ENCODE measurements at regions not wholly inside any gene's neighbourhood (a gene's known extent, or its start where the extent isn't known, plus 50 kb on each side); places are given as distances from the start of the nearest gene placed in this dataset.
A peak's percentile ranks its signal among the peaks of the same experiment; 100 is the strongest.
"Not testable (repeated sequence)": the region's sequence is repeated elsewhere in the genome, so short reads cannot be mapped to it uniquely, and the experiment has no call there.

GRCh38 chr3:151675858-151676615, 57.7 kb upstream of the AADACL2 start:
- Histone ChIP-seq H4K20me1 (ENCODE audit: insufficient read depth, low read length) (no peaks in the 10 kb centered on the region), H3K79me2 (ENCODE audit: insufficient read depth, low read length) (no peaks in the 10 kb centered on the region), H3K27ac (ENCODE audit: low read length) (no peak overlapping the region), H3K36me3 (ENCODE audit: insufficient read depth, low read length) (no peaks in the 10 kb centered on the region), H3K4me1 (ENCODE audit: insufficient read depth, low read length) (no peaks in the 10 kb centered on the region), H2AFZ (ENCODE audit: low read depth, low read length) (0 out of 2 replicates have a peak overlapping the region, but pooled peaks have one; percentile 9), H3K9ac (ENCODE audit: low read depth, low read length) (no peak overlapping the region), H3K4me3 (ENCODE audit: low read depth in 1 of 2, low read length in 2 of 2) (no peak overlapping the region), H3K27me3 (ENCODE audit: insufficient read depth, low read length, poor library complexity) (no peaks in the 10 kb centered on the region), H3K4me2 (ENCODE audit: insufficient read depth, low read length) (no peak overlapping the region), H3K9me3 (ENCODE audit: insufficient read depth, low read length, severe bottlenecking) (no peaks in the 10 kb centered on the region)
- no peak for DNase-seq
- TF ChIP-seq EZH2 (IDR thresholded peaks at IDR 0.05; ENCODE audit: borderline replicate concordance, low read depth, low read length, severe bottlenecking): no peak
- TF ChIP-seq, protein P1, sequence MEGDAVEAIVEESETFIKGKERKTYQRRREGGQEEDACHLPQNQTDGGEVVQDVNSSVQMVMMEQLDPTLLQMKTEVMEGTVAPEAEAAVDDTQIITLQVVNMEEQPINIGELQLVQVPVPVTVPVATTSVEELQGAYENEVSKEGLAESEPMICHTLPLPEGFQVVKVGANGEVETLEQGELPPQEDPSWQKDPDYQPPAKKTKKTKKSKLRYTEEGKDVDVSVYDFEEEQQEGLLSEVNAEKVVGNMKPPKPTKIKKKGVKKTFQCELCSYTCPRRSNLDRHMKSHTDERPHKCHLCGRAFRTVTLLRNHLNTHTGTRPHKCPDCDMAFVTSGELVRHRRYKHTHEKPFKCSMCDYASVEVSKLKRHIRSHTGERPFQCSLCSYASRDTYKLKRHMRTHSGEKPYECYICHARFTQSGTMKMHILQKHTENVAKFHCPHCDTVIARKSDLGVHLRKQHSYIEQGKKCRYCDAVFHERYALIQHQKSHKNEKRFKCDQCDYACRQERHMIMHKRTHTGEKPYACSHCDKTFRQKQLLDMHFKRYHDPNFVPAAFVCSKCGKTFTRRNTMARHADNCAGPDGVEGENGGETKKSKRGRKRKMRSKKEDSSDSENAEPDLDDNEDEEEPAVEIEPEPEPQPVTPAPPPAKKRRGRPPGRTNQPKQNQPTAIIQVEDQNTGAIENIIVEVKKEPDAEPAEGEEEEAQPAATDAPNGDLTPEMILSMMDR (IDR thresholded peaks at IDR 0.05; ENCODE audit: borderline replicate concordance, extremely low read depth, low read length, poor library complexity, severe bottlenecking): no peak
- no peak for ATAC-seq (ENCODE audit: insufficient read depth, low read depth)

DNA sequence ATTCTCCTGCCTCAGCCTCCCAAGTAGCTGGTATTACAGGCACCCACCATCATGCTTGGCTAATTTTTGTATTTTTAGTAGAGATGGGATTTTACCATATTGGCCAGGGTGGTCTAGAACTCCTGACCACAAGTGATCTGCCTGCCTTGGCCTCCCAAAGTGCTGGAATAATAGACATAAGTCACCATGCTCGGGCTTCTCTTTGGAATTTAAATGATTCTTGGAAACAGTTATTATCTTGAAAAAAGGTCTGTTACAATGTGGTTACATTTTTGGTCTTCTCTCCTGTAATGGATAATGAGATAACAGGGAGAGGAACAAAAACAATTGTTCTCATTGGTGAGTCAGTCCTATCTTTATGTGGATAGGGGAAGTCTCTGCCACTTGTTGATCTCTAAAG, 59.8 kb upstream of the AADACL2 start:
- no peak overlapping the region for H3K4me3 ChIP-seq (ENCODE audit: low read depth in 1 of 2, low read length in 2 of 2)
- no peaks in the 10 kb centered on the region for H3K27me3 ChIP-seq (ENCODE audit: insufficient read depth, low read length, poor library complexity)
- H3K4me2 ChIP-seq (ENCODE audit: insufficient read depth, low read length): no peak overlapping the region
- H3K9me3 ChIP-seq (ENCODE audit: insufficient read depth, low read length, severe bottlenecking): no peaks in the 10 kb centered on the region
- no peaks in the 10 kb centered on the region for H4K20me1 ChIP-seq (ENCODE audit: insufficient read depth, low read length)
- no peak overlapping the region for H3K27ac ChIP-seq (ENCODE audit: low read length)
- no peaks in the 10 kb centered on the region for H3K4me1 ChIP-seq (ENCODE audit: insufficient read depth, low read length)
- H3K36me3 ChIP-seq (ENCODE audit: insufficient read depth, low read length): no peaks in the 10 kb centered on the region
- no peak overlapping the region for H2AFZ ChIP-seq (ENCODE audit: low read depth, low read length)
- DNase-seq (no peak), ATAC-seq (ENCODE audit: insufficient read depth, low read depth) (no peak)
- no peak for TF ChIP-seq EZH2 (IDR thresholded peaks at IDR 0.05; ENCODE audit: borderline replicate concordance, low read depth, low read length, severe bottlenecking)
- TF ChIP-seq, protein P1 (IDR thresholded peaks at IDR 0.05; ENCODE audit: borderline replicate concordance, extremely low read depth, low read length, poor library complexity, severe bottlenecking): no peak
- no peak overlapping the region for H3K9ac ChIP-seq (ENCODE audit: low read depth, low read length)
- H3K79me2 ChIP-seq (ENCODE audit: insufficient read depth, low read length): no peaks in the 10 kb centered on the region

- H3K79me2 ChIP-seq (ENCODE audit: insufficient read depth, low read length); H3K27ac ChIP-seq (ENCODE audit: low read length); H3K9me3 ChIP-seq (ENCODE audit: insufficient read depth, low read length, severe bottlenecking); H3K9ac ChIP-seq (ENCODE audit: low read depth, low read length); ATAC-seq (ENCODE audit: insufficient read depth, low read depth); H3K4me3 ChIP-seq (ENCODE audit: low read depth in 1 of 2, low read length in 2 of 2); H3K4me1 ChIP-seq (ENCODE audit: insufficient read depth, low read length); H3K4me2 ChIP-seq (ENCODE audit: insufficient read depth, low read length); H4K20me1 ChIP-seq (ENCODE audit: insufficient read depth, low read length); H2AFZ ChIP-seq (ENCODE audit: low read depth, low read length); H3K27me3 ChIP-seq (ENCODE audit: insufficient read depth, low read length, poor library complexity); H3K36me3 ChIP-seq (ENCODE audit: insufficient read depth, low read length); DNase-seq: not testable (repeated sequence)
Measured at GRCh38 chr3:151667762-151668161, 66.0 kb upstream of the AADACL2 start.

DNA sequence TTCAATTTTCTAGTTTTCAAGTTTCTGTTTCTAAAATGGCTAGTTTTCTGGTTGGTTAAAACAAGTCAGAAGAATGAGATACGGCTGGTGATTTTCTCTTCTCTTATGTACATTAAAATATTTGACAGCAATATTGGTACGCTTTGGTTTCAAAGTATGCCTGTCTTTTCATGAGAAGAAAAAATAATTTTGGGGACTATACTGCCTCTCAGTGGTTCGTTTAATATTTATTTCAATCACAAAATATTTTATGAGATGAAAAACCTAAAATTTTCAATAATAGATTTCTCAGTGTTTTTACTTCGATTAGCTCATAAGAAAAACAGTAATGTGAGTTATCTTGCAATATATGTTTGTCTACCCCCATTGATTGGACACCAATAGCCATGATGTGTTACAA, 72.8 kb upstream of the AADACL2 start:
- no peak for DNase-seq
- H3K36me3 ChIP-seq (ENCODE audit: insufficient read depth, low read length): no peaks in the 10 kb centered on the region

More for the DNA sequence above, 72.8 kb upstream of the AADACL2 start:
- no peaks in the 10 kb centered on the region for H3K79me2 ChIP-seq (ENCODE audit: insufficient read depth, low read length)
- no peak overlapping the region for H3K9ac ChIP-seq (ENCODE audit: low read depth, low read length)
- H3K27me3 ChIP-seq (ENCODE audit: insufficient read depth, low read length, poor library complexity): no peaks in the 10 kb centered on the region
- H4K20me1 ChIP-seq (ENCODE audit: insufficient read depth, low read length): no peaks in the 10 kb centered on the region
- ATAC-seq (ENCODE audit: insufficient read depth, low read depth): no peak
- H3K4me1 ChIP-seq (ENCODE audit: insufficient read depth, low read length): peaks cover 4% of the 10 kb centered on the region
- H3K4me2 ChIP-seq (ENCODE audit: insufficient read depth, low read length): no peak overlapping the region
- TF ChIP-seq, protein P1 (IDR thresholded peaks at IDR 0.05; ENCODE audit: borderline replicate concordance, extremely low read depth, low read length, poor library complexity, severe bottlenecking): peak; percentile 18
- no peak for TF ChIP-seq EZH2 (IDR thresholded peaks at IDR 0.05; ENCODE audit: borderline replicate concordance, low read depth, low read length, severe bottlenecking)
- no peak overlapping the region for H2AFZ ChIP-seq (ENCODE audit: low read depth, low read length)
- H3K4me3 ChIP-seq (ENCODE audit: low read depth in 1 of 2, low read length in 2 of 2): no peak overlapping the region
- H3K27ac ChIP-seq (ENCODE audit: low read length): no peak overlapping the region
- H3K9me3 ChIP-seq (ENCODE audit: insufficient read depth, low read length, severe bottlenecking): no peaks in the 10 kb centered on the region

All from DND-41 (cell line).